ENCODE measurements at regions not wholly inside any gene's neighbourhood (a gene's known extent, or its start where the extent isn't known, plus 50 kb on each side); places are given as distances from the start of the nearest gene placed in this dataset.
A peak's percentile ranks its signal among the peaks of the same experiment; 100 is the strongest.

DNA sequence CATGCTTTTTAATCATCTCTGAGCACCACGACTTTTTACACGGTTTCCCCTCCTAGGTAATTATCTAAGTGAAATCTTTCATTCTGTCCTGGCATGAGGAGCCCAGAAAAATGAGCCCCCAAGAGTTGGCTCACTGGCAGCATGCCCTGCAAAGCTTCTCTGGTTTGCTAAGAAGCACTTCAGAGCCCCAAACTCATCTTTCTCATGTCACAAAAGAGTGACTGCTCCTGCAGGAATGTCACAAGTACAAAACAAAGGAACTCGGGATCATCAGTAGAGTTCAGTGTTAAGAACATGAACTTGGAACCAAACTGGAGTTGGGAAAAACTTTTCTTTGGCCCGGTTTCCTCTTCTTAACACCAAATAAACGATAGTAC is 123.9 kb downstream of the FOXB1 start:
- Mint-ChIP-seq H3K36me3 (ENCODE audit: insufficient read depth in 2 of 2) (no peaks in the 10 kb centered on the region), H3K4me1 (ENCODE audit: low read depth) (peaks cover 58% of the 10 kb centered on the region), H3K27me3 (ENCODE audit: low read depth) (peaks cover 5% of the 10 kb centered on the region), H3K4me3 (peak overlapping the region; percentile 77 to 86), H3K9me3 (no peaks in the 10 kb centered on the region), H3K27ac (peak overlapping the region; percentile 83)
- ATAC-seq (replicated peaks in 1 of 2) (no peak), DNase-seq (no peak)

DNA sequence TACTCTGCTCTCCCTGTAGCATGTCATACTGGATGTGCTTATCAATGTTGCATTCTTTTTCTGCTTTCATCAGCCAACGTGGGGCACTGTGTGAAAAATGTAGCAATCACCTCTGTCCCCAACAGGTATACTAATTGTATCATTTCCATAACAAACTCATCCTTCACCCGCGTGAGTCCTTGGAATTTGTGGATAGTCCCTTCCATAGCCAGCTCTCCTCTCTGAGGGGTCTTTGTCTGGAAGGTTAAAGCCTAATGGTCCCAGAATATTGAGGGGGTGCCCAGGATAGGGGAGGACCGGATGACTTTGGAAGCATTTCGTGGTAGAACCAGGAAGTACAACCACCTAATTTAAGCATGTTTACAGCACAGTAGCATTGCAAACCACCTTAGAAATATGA is 124.6 kb downstream of the FOXB1 start:
- ATAC-seq (replicated peaks in 1 of 2) (no peak), DNase-seq (no peak)
- peaks cover 57% of the 10 kb centered on the region for H3K4me1 Mint-ChIP-seq (ENCODE audit: low read depth)
- no peaks in the 10 kb centered on the region for H3K36me3 Mint-ChIP-seq (ENCODE audit: insufficient read depth in 2 of 2)
- H3K27me3 Mint-ChIP-seq (ENCODE audit: low read depth), result peaks cover 10% of the 10 kb centered on the region
- H3K9me3 Mint-ChIP-seq, result no peaks in the 10 kb centered on the region
- H3K27ac Mint-ChIP-seq, result peak overlapping the region; percentile 50
- H3K4me3 Mint-ChIP-seq, result peak overlapping the region in 1 of 2 donors; percentile 86

DNA sequence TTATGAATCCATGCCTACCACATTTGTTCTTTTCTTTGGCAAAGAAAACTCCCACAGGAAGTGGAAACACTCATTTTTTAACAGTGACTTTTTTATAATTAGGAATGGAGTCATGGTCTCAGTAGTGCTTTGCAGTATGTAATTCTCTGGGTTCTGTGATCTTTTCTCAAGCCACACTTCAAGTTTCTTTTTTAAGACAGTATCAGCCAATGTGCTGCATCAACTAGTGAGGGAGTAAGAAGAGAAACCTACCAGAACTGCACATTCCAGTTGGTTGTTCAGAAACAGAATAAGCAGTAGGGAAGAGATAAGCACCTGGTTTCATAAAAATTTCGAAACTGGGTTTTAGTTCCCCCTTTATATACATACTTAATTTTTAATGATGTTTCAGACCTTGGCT is 126.3 kb downstream of the FOXB1 start:
- ATAC-seq (replicated peaks in 1 of 2) (no peak), DNase-seq (no peak)
- no peaks in the 10 kb centered on the region for H3K9me3 Mint-ChIP-seq
- H3K4me3 Mint-ChIP-seq, result no peak overlapping the region
- peaks cover 40% of the 10 kb centered on the region for H3K4me1 Mint-ChIP-seq (ENCODE audit: low read depth)
- H3K27ac Mint-ChIP-seq, result no peak overlapping the region
- H3K27me3 Mint-ChIP-seq (ENCODE audit: low read depth), result peaks cover 23% of the 10 kb centered on the region
- H3K36me3 Mint-ChIP-seq (ENCODE audit: insufficient read depth in 2 of 2), result no peaks in the 10 kb centered on the region

DNA sequence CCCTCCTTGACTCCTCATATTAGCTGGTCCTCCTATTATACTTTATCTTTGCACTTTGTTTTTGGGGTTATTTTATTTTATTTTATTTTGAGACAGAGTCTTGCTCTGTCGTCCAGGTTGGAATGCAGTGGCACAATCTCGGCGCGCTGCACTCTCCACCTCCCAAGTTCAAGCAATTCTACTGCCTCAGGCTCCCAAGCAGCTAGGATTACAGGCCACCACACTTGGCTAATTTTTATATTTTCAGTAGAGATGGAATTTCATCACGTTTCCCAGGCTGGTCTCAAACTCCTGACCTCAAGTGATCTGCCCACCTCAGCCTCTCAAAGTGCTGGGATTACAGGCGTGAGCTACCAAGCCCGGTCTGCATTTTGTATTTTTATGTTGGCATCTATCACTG is 126.7 kb downstream of the FOXB1 start:
- Mint-ChIP-seq H3K4me3 (no peak overlapping the region), H3K36me3 (ENCODE audit: insufficient read depth in 2 of 2) (no peaks in the 10 kb centered on the region), H3K27ac (no peak overlapping the region), H3K4me1 (ENCODE audit: low read depth) (peaks cover 36% of the 10 kb centered on the region), H3K27me3 (ENCODE audit: low read depth) (peaks cover 22% of the 10 kb centered on the region), H3K9me3 (no peaks in the 10 kb centered on the region)
- ATAC-seq (replicated peaks in 1 of 2) (no peak), DNase-seq (no peak)

DNA sequence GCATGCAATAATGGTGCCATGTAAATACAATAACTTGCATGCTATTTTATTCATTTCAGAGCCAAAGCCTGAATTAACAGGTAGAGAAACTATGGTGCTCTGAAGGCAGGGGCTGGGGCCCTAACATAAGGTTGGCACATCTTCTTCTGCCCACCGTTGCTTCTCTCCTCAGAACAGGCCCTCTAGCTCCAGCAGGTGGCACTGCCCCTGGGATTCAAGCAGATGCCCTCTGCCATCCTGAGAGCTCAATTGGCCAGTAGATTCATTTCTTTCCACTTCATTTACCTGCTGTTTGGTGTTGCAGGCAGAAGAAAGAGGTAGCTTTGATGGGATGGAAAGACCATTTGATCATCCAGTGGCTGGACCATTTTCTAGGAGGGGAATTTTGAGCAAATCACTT is 130.5 kb downstream of the FOXB1 start:
- Mint-ChIP-seq H3K27me3 (ENCODE audit: low read depth) (peaks cover 22% of the 10 kb centered on the region), H3K9me3 (no peaks in the 10 kb centered on the region), H3K27ac (no peak overlapping the region), H3K36me3 (ENCODE audit: insufficient read depth in 2 of 2) (no peaks in the 10 kb centered on the region), H3K4me3 (no peak overlapping the region), H3K4me1 (ENCODE audit: low read depth) (peaks cover 5% of the 10 kb centered on the region)
- peak; percentile 39 to 41 for ATAC-seq (replicated peaks in 1 of 2)
- DNase-seq, result no peak

DNA sequence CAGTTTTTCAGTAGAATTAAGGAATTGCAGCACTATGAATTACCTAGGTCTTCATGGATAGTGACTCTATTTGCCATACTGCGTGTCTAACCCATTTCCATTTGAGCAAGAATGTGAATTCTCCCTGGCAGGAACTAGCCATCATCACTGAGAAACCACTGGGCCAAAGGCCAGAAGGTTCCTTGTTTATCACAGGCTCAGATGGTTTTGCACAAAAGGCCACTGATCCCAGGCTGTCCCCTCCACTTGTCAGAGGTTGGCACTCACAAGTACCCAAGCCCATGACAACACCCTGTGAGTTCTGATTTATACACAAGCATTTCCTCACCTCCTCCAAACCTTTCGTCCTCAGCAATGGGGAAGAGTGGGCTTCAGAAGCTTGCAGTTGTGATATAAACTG is 131.8 kb downstream of the FOXB1 start:
- H3K4me1 Mint-ChIP-seq (ENCODE audit: low read depth), result no peaks in the 10 kb centered on the region
- DNase-seq (no peak), ATAC-seq (replicated peaks in 1 of 2) (no peak)
- H3K36me3 Mint-ChIP-seq (ENCODE audit: insufficient read depth in 2 of 2), result no peaks in the 10 kb centered on the region
- no peaks in the 10 kb centered on the region for H3K9me3 Mint-ChIP-seq
- H3K27ac Mint-ChIP-seq, result no peak overlapping the region
- H3K27me3 Mint-ChIP-seq (ENCODE audit: low read depth), result peaks cover 35% of the 10 kb centered on the region
- H3K4me3 Mint-ChIP-seq, result no peak overlapping the region

GRCh38 chr15:60137711-60138396 is 133.7 kb downstream of the FOXB1 start:
- Mint-ChIP-seq H3K27me3 (ENCODE audit: low read depth) (peaks cover 36% of the 10 kb centered on the region), H3K4me1 (ENCODE audit: low read depth) (no peaks in the 10 kb centered on the region)

DNA sequence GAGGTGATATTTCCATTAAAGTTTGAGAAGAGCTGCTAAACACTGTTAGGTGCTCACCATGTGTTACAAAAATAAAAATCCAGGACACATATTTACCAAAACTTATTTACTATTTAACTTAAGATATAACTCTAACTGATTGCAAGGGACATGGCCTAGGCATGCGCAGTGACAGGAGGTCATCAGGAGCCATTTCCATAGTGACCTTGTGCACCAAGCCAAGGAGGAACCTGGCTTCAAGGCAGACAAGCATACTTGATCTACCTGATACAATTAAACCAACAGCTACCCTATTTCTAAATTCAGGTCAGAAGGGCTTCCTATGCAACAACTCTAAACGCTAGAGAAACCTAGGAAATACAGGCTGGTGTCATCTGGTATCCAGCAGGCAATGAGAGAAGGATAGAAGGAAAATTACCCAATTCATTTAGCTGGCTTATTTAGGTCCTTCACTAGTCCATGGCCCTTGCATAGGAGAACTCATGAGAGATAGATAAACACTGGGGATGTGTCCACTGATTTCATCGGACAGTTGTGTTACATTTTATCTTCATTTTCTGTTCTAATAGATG is 134.4 kb downstream of the FOXB1 start:
- H3K4me1 Mint-ChIP-seq (ENCODE audit: low read depth), result no peaks in the 10 kb centered on the region
- ATAC-seq (replicated peaks in 1 of 2) (no peak), DNase-seq (no peak)
- H3K27ac Mint-ChIP-seq, result no peak overlapping the region
- H3K4me3 Mint-ChIP-seq, result no peak overlapping the region
- no peaks in the 10 kb centered on the region for H3K9me3 Mint-ChIP-seq
- H3K36me3 Mint-ChIP-seq (ENCODE audit: insufficient read depth in 2 of 2), result no peaks in the 10 kb centered on the region
- peaks cover 33% of the 10 kb centered on the region for H3K27me3 Mint-ChIP-seq (ENCODE audit: low read depth)

More at GRCh38 chr15:60137711-60138396, 133.7 kb downstream of the FOXB1 start:
- no peak overlapping the region for H3K4me3 Mint-ChIP-seq
- ATAC-seq (replicated peaks in 1 of 2) (no peak), DNase-seq (no peak)
- H3K27ac Mint-ChIP-seq, result no peak overlapping the region
- H3K9me3 Mint-ChIP-seq, result no peaks in the 10 kb centered on the region
- H3K36me3 Mint-ChIP-seq (ENCODE audit: insufficient read depth in 2 of 2), result no peaks in the 10 kb centered on the region

GRCh38 chr15:60152386-60152785 is 148.3 kb downstream of the FOXB1 start:
- Mint-ChIP-seq H3K9me3 (no peaks in the 10 kb centered on the region), H3K27me3 (ENCODE audit: low read depth) (peaks cover 53% of the 10 kb centered on the region), H3K4me1 (ENCODE audit: low read depth) (peaks cover 21% of the 10 kb centered on the region), H3K4me3 (no peak overlapping the region), H3K36me3 (ENCODE audit: insufficient read depth in 2 of 2) (no peaks in the 10 kb centered on the region), H3K27ac (no peak overlapping the region)
- ATAC-seq (replicated peaks in 1 of 2), result no peak
- DNase-seq, result no peak

DNA sequence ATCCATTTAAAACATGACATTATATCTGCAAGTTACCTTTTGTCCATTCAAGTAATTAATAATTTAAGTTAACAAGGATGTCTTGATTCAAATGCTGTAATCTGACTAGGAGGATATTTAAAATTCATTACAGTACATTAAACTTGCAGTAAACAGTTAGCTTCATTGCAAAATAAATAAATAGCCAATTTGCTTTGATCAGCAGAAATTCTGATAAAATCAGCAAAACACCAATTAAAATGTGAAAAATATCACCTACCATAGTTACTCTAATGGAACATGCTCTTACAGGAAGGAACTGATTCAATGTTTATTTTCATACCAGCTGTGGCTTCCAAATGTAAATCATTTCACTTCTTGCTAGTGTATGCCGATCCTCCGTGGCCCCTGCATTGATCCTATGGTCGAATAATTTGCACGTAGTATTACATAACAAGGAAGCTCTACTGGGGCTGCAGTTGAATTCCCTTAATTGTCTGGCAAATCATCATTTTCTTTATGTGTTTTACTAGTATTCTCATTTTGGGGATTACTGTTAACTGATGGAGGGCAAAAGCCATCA is 150.7 kb downstream of the FOXB1 start:
- ATAC-seq (replicated peaks in 1 of 2) (peak in 1 of 2 donors; percentile 39), DNase-seq (no peak)
- peaks cover 21% of the 10 kb centered on the region for H3K4me1 Mint-ChIP-seq (ENCODE audit: low read depth)
- H3K36me3 Mint-ChIP-seq (ENCODE audit: insufficient read depth in 2 of 2), result no peaks in the 10 kb centered on the region
- peak overlapping the region in 1 of 2 donors; percentile 87 for H3K4me3 Mint-ChIP-seq
- H3K27me3 Mint-ChIP-seq (ENCODE audit: low read depth), result peaks cover 53% of the 10 kb centered on the region
- H3K9me3 Mint-ChIP-seq, result no peaks in the 10 kb centered on the region
- H3K27ac Mint-ChIP-seq, result no peak overlapping the region

DNA sequence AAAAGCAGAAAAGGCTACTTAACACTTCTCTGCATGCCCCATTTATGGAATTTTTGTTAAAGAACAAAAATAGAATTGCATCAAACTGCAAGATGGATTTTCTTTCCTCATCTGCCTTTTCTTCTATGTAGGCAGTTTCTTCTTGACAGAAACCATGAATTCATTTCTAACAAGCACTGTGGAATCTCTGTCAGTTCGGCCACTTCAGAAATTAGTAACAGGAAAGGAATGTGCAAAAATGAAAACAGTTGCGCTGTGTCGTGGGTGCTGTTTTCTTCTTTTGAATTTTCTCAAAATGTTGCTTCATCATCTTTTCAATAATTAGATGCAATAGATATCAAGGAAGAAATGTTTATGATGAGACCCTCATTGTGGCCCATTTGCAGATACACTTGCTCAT is 151.6 kb downstream of the FOXB1 start:
- H3K4me1 Mint-ChIP-seq (ENCODE audit: low read depth), result peaks cover 21% of the 10 kb centered on the region
- peak; percentile 61 to 80 for ATAC-seq (replicated peaks in 1 of 2)
- peaks cover 47% of the 10 kb centered on the region for H3K27me3 Mint-ChIP-seq (ENCODE audit: low read depth)
- H3K27ac Mint-ChIP-seq, result peak overlapping the region; percentile 68
- peak; percentile 5 to 31 for DNase-seq
- no peaks in the 10 kb centered on the region for H3K9me3 Mint-ChIP-seq
- H3K4me3 Mint-ChIP-seq, result peak overlapping the region; percentile 18 to 87
- H3K36me3 Mint-ChIP-seq (ENCODE audit: insufficient read depth in 2 of 2), result no peaks in the 10 kb centered on the region

- H3K9me3 Mint-ChIP-seq, result no peaks in the 10 kb centered on the region
- H3K27ac Mint-ChIP-seq, result no peak overlapping the region
- peaks cover 44% of the 10 kb centered on the region for H3K27me3 Mint-ChIP-seq (ENCODE audit: low read depth)
- DNase-seq, result no peak
- no peaks in the 10 kb centered on the region for H3K36me3 Mint-ChIP-seq (ENCODE audit: insufficient read depth in 2 of 2)
- H3K4me3 Mint-ChIP-seq, result no peak overlapping the region
- peaks cover 5% of the 10 kb centered on the region for H3K4me1 Mint-ChIP-seq (ENCODE audit: low read depth)
- ATAC-seq (replicated peaks in 1 of 2), result no peak
Observed at GRCh38 chr15:60160909-60161308, 156.8 kb downstream of the FOXB1 start.

GRCh38 chr15:60161704-60162103 is 157.6 kb downstream of the FOXB1 start:
- H3K27ac Mint-ChIP-seq, result no peak overlapping the region

More at GRCh38 chr15:60161704-60162103, 157.6 kb downstream of the FOXB1 start:
- no peaks in the 10 kb centered on the region for H3K4me1 Mint-ChIP-seq (ENCODE audit: low read depth)
- no peak for ATAC-seq (replicated peaks in 1 of 2)
- H3K4me3 Mint-ChIP-seq, result no peak overlapping the region
- H3K36me3 Mint-ChIP-seq (ENCODE audit: insufficient read depth in 2 of 2), result no peaks in the 10 kb centered on the region
- no peaks in the 10 kb centered on the region for H3K9me3 Mint-ChIP-seq
- DNase-seq, result no peak
- H3K27me3 Mint-ChIP-seq (ENCODE audit: low read depth), result peaks cover 42% of the 10 kb centered on the region

All from activated T-cell treated with anti-CD3 and anti-CD28 coated beads, Interleukin-2, amount 50 U/mL, for 72 hours (primary cell).